Uterus (tissue), 3 donors: ENCODE measurements at regions not wholly inside any gene's neighbourhood (a gene's known extent, or its start where the extent isn't known, plus 50 kb on each side); places are given as distances from the start of the nearest gene placed in this dataset.

ENCODE experiments used
- DNase-seq, 2 donors: peaks; one replicate each; pipeline ENCODE4 v3.0.0-alpha.2; 2019 to 2020
- H3K27ac ChIP-seq, 2 donors: fragments of 200-600 bp; sonication (generic); 1 replicate in 1 of 2; 2 replicates in 1 of 2; pipeline ENCODE4 v1.5.1; 2016 to 2018
- H3K27me3 ChIP-seq, 2 donors: fragments of 200-600 bp; sonication (generic); one replicate each; pipeline ENCODE4 v1.5.1; 2018 to 2019; ENCODE audit warnings: control low read depth in 1 of 2
- H3K36me3 ChIP-seq, 2 donors: fragments of 200-600 bp; sonication (generic); one replicate each; pipeline ENCODE4 v1.5.1; 2019; ENCODE audit warnings: control low read depth in 1 of 2
- H3K4me1 ChIP-seq, 2 donors: fragments of 200-600 bp; sonication (generic); one replicate each; pipeline ENCODE4 v1.5.1; 2018 to 2019; ENCODE audit warnings: control low read depth in 1 of 2
- H3K4me3 ChIP-seq, 2 donors: fragments of 200-600 bp; sonication (generic); 1 replicate in 1 of 2; 2 replicates in 1 of 2; pipeline ENCODE4 v1.5.1; 2018 to 2019; ENCODE audit warnings: mild to moderate bottlenecking in 1 of 2
- H3K9me3 ChIP-seq, 2 donors: fragments of 200-600 bp; sonication (generic); one replicate each; pipeline ENCODE4 v1.5.1; 2019; ENCODE audit warnings: control low read depth in 1 of 2
- POLR2A ChIP-seq, 2 donors: fragments of 450-650 bp; IDR thresholded peaks; one replicate each; pipeline ENCODE4 v1.6.1; 2016; ENCODE audit warnings: antibody characterized with exemption in 2 of 2, mild to moderate bottlenecking in 1 of 2, moderate library complexity in 1 of 2
- intact Hi-C: fragments of 100-400 bp; cut with DNase I; formaldehyde crosslinking; loops from one replicate; pipeline ENCODE4 v1.15.1; 2023; ENCODE audit warnings: low total_unique reads
- TF ChIP-seq, protein P1 (sequence below), 4 experiments: fragments of 200-600 bp in 2 of 4; fragments of 450-650 bp in 2 of 4; sonication (generic) in 2 of 4; IDR thresholded peaks; one replicate each; pipeline ENCODE4 v1.5.1; 2016 to 2019; ENCODE audit warnings: antibody characterized with exemption in 4 of 4, mild to moderate bottlenecking in 2 of 4, moderate library complexity in 1 of 4
- donor health status: DM: yes; HTN: yes; CAD: no.

GRCh38 chr14:29458547-29458946 lies 469.1 kb downstream of the PRKD1 start:
- H3K4me3 ChIP-seq, result no peak overlapping the region
- no peaks in the 10 kb centered on the region for H3K9me3 ChIP-seq
- H3K36me3 ChIP-seq, result no peaks in the 10 kb centered on the region
- no peak for DNase-seq
- TF ChIP-seq, protein P1, sequence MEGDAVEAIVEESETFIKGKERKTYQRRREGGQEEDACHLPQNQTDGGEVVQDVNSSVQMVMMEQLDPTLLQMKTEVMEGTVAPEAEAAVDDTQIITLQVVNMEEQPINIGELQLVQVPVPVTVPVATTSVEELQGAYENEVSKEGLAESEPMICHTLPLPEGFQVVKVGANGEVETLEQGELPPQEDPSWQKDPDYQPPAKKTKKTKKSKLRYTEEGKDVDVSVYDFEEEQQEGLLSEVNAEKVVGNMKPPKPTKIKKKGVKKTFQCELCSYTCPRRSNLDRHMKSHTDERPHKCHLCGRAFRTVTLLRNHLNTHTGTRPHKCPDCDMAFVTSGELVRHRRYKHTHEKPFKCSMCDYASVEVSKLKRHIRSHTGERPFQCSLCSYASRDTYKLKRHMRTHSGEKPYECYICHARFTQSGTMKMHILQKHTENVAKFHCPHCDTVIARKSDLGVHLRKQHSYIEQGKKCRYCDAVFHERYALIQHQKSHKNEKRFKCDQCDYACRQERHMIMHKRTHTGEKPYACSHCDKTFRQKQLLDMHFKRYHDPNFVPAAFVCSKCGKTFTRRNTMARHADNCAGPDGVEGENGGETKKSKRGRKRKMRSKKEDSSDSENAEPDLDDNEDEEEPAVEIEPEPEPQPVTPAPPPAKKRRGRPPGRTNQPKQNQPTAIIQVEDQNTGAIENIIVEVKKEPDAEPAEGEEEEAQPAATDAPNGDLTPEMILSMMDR (IDR thresholded peaks at IDR 0.05), result no peak
- TF ChIP-seq POLR2A (IDR thresholded peaks at IDR 0.05), result no peak
- intact Hi-C loops, result no loop called here
- no peaks in the 10 kb centered on the region for H3K4me1 ChIP-seq
- H3K27me3 ChIP-seq, result no peaks in the 10 kb centered on the region
- no peak overlapping the region for H3K27ac ChIP-seq

DNA sequence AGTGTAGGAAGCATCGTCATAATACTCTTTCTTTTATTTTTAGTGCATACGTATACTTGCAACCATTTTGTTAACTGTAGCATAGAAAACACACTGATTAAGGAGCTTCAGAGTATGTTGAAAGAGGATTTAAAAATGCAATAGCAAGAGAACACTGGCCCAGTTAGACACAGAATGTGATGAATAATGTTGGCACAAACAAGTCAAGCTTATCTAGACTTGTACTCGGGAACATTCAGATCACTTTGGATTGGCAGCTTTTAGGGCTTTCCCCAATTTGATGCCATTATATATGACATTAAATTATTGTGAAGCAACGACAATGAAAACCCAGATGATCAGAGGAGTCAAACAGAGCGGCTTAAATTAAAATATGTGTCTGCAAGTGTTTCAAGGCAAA lies 468.1 kb downstream of the PRKD1 start:
- no peaks in the 10 kb centered on the region for H3K9me3 ChIP-seq
- H3K27ac ChIP-seq, result no peak overlapping the region
- H3K4me1 ChIP-seq, result no peaks in the 10 kb centered on the region
- no peaks in the 10 kb centered on the region for H3K36me3 ChIP-seq
- no peak for DNase-seq
- intact Hi-C loops, result no loop called here
- H3K4me3 ChIP-seq, result no peak overlapping the region
- TF ChIP-seq, protein P1 (IDR thresholded peaks at IDR 0.05), result no peak
- H3K27me3 ChIP-seq, result no peaks in the 10 kb centered on the region

DNA sequence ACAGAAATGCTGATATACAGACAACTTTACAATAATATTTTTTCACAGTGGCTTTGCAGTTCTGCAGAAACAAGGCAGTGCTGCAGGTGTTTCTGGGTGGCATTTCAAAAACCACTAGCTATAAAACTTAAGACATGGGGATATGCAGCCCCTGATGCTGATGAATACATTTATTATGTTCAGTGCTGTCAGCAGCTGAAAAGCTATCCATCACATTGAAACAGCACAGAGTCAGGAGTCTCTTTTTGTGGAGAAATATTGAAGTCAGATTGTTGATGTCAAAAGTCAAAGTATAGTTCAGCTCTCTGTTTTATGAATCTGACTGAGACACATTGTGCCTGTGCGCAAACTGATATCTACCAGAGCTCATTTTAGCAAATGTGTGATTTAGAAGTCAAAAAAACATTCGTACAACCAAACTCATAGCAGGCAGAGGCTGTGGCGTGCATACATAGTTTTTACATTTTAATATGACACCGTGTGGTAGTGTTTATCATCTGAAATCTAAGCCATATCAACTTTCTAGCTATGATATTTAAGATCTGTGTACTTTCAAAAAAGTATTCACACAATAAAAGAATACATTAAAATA lies 467.6 kb downstream of the PRKD1 start:
- H3K27me3 ChIP-seq, result no peaks in the 10 kb centered on the region
- H3K4me1 ChIP-seq, result no peaks in the 10 kb centered on the region
- no peak overlapping the region for H3K27ac ChIP-seq
- no peaks in the 10 kb centered on the region for H3K9me3 ChIP-seq
- no peaks in the 10 kb centered on the region for H3K36me3 ChIP-seq
- H3K4me3 ChIP-seq, result no peak overlapping the region
- intact Hi-C loops, result no loop called here
- TF ChIP-seq, protein P1 (IDR thresholded peaks at IDR 0.05), result no peak
- TF ChIP-seq POLR2A (IDR thresholded peaks at IDR 0.05), result no peak
- DNase-seq, result no peak

DNA sequence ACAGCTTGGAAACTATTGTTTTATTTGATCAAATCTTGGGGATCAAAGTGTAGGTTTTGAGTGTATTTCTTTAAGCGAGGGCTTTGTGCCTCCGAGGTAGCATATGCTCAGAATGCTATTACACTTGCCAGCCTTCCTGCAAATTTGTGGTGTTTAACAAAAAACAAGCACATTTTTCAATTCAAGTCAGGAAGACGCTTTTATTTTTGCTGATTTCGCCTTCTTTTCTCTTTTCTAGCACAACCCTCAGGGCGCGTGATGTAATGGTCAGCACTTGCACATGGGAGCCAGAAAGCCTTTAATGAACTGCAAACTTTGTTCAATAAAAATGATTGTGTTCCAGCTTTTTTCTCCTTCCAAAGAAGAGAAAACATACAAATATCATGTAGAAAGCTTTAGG lies 466.5 kb downstream of the PRKD1 start:
- Histone ChIP-seq H3K27me3 (no peaks in the 10 kb centered on the region), H3K9me3 (no peaks in the 10 kb centered on the region), H3K36me3 (no peaks in the 10 kb centered on the region), H3K27ac (no peak overlapping the region), H3K4me1 (no peaks in the 10 kb centered on the region), H3K4me3 (no peak overlapping the region)
- TF ChIP-seq, protein P1 (IDR thresholded peaks at IDR 0.05), result no peak
- no peak for TF ChIP-seq POLR2A (IDR thresholded peaks at IDR 0.05)
- DNase-seq, result no peak
- intact Hi-C loops, result no loop called here

- Histone ChIP-seq H3K36me3 (no peaks in the 10 kb centered on the region), H3K4me3 (no peak overlapping the region), H3K9me3 (no peaks in the 10 kb centered on the region), H3K27me3 (no peaks in the 10 kb centered on the region), H3K4me1 (no peaks in the 10 kb centered on the region), H3K27ac (no peak overlapping the region)
- no peak for DNase-seq
- TF ChIP-seq, protein P1 (IDR thresholded peaks at IDR 0.05), result no peak
- TF ChIP-seq POLR2A (IDR thresholded peaks at IDR 0.05), result no peak
- intact Hi-C loops, result no loop called here
These were observed 466.1 kb downstream of the PRKD1 start for GRCh38 chr14:29461506-29461905.
